HG02642 (cell line): ENCODE measurements at regions not wholly inside any gene's neighbourhood (a gene's known extent, or its start where the extent isn't known, plus 50 kb on each side); places are given as distances from the start of the nearest gene placed in this dataset.

Experiments used
- ATAC-seq: cut with Tn5 transposase; IDR thresholded peaks from one replicate; pipeline ENCODE4 v1.9.1; 2021; ENCODE audit warnings: mild to moderate bottlenecking; ENCODE audit not compliant: unreplicated experiment, poor library complexity

GRCh38 chr2:204175552-204176271 is 239.1 kb downstream of the ICOS start:
- no peak for ATAC-seq

- ATAC-seq = no peak
Measured at GRCh38 chr2:204176306-204176705, 239.7 kb downstream of the ICOS start.

DNA sequence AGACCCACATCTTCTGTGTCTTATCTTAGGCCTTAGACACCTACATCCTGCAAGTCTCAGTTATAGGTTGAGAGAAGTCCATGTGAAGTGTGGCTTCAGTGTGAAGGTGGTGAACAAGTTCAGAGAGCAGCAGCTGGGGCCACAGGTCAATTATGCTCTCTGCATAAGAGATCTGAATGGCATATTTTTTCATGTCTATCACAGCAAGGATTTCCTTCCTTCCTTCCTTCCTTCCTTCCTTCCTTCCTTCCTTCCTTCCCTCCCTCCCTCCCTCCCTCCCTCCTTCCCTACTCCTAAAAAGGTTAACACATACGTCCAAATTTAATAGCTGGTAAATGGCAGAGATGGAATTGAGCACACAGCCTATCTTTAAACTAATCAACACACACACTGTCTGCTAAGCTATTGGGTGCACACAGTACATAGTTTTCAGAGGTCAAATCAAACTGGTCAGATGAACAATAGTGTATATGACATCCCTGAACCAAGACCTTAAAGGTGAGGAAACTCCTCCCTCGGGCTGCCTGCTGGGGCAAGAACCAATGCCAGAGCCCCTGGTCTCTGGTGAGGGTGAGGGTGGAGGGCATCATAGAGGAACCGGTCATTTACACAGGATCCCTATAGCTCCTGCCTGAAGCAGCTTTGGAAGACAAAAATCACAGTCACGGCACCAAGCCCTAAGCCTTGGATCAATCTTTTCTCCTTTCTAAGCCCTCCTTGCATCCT is 240.9 kb downstream of the ICOS start:
- ATAC-seq = peak; percentile 21

DNA sequence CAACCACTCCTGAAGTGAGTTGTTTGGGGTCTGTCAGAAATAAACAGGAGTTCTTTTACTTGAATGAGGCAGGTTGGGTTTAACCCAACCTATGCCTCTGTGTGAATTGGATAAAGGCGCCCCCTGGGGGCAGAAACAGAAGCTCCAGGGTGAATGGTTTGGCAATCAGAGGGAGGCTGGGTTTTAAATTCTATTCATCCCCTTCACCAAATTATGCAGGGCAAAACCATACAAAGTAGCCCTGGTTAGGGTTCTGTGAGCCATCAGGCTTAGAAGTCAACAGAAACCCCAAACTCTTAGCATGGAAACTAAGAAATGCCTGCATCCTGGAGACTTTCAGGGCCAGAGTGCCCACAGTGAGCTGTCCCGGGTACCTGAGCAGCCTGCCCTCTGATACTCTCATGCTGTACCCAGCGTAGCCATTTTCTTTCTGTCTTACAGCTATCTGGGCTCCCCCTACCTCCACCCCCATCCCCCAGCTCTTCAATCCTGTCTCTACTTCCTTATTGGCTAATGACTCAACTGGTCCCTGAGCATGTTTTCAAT is 241.5 kb downstream of the ICOS start:
- ATAC-seq = peak; percentile 87

GRCh38 chr2:204180649-204181048 is 244.1 kb downstream of the ICOS start:
- no peak for ATAC-seq

DNA sequence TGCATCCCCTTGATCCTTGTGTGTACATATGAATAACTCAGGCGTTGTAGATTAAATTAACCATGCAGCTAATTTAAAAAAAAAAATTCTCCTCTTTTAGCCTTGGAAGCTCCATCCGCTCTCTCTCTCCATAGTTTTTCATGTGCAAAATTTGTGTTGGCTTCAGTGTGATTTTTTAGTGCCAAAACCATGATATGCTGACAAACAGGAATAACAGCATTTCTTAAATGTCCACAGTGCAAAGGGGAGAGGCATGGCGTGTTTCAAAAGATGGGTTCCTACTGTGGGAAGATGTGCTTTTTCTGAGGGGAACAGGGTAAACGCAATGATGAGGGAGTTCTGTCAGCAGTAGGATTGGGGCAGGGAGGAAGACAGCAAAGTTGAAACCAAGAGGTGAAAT is 247.0 kb downstream of the ICOS start:
- ATAC-seq = no peak

GRCh38 chr2:204184226-204184625 is 247.7 kb downstream of the ICOS start:
- no peak for ATAC-seq

DNA sequence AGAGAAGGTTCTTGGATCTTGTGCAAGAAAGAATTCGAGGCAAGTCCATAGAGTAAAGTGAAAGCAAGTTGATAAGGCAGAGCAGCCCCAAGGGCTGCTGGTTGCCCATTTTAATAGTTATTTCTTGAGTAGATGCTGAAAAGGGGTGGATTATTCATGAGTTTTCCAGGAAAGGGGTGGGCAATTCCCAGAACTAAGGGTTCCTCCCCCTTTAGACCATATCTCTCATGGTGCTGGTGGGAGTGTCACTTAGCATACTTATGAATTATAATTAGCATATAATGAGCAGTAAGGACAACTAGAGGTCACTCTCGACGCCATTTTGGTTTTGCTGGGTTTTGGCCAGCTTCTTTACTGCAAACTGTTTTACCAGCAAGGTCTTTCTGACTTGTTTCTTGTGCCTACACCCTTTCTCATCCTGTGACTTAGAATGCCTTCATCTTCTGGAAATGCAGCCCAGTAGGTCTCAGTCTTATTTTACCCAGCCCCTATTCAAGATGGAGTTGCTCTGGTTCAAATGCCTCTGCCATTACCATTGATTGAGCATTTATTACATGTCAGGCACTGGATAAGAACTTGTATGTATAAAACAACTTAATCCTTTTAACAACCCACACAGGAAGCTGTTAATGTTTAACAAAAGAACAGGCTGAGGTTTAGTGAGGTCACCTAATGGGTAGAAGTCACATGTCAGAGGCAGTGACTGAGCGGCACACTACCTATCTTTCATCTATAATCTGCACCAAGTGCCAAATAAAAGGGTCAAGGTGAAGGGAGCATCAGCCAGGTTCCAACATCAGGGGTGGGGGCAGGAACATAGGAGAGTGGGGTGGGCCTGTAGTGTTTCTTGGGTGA is 250.9 kb downstream of the ICOS start:
- ATAC-seq = no peak

- ATAC-seq = no peak
Measured at GRCh38 chr2:204191574-204191973, 255.0 kb downstream of the ICOS start.

DNA sequence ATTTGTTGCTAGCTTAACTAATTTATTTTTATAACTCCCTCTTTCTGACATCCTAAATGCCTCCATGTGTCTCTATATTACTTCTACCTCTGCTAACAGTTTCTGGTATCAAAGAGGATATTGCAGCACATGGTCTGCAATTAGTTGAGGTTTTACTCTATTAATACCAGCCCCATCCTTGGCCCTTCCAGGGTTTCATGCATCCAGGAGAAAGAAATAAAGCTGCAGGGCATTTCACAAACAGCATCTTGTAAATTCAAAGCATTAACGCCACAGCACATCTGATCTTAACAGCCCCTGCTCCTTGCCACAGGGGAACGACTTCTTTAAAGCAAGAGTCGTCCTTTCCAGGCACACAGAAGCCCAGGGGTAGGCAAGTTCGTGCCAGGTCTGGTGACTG is 258.9 kb downstream of the ICOS start:
- ATAC-seq = no peak

- ATAC-seq = no peak
Measured at GRCh38 chr2:204197336-204198005, 260.9 kb downstream of the ICOS start.

- no peak for ATAC-seq
Measured at GRCh38 chr2:204199357-204199756, 262.8 kb downstream of the ICOS start.

- ATAC-seq = no peak
Measured at GRCh38 chr2:204201507-204201906, 264.9 kb downstream of the ICOS start.

GRCh38 chr2:204202253-204202652 is 265.7 kb downstream of the ICOS start:
- ATAC-seq = no peak

DNA sequence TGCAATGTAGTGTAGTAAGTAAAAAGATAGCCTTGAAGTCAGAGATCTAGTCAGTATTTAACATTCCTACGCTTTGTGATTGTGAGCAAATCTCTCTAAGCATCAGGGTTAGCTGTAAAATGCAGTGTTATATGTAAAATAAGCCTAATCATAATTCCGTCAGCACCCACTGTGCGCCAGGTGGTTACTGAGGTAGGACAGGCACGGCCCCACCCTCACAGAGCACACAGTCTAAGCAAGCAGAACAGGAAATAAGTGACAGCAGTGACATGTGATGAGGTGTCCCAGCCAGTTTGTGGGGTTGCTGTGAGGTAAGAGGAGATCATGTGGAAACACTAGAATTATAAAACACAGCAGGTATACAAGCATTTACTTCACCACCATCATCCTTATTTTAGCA is 267.1 kb downstream of the ICOS start:
- ATAC-seq = no peak

DNA sequence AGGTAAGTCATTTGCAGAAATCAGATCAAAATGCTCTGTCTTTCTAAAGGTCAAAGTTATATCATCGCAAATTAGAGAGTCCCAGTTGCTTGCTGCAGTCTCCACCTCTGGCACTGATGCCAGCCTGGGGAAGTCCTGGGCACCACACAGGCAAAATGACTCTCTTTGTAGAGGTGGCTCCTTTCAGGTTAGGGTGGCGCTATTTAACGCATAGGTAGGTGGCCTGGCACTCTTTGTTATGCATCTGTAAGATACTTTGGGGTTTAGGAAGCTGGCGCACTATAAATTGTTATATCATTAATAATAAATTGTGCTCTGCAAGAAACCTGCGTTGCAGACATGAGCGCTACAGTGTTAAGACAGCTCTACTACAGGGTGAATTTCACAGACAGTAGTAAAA is 268.5 kb downstream of the ICOS start:
- ATAC-seq = no peak

GRCh38 chr2:204205538-204205937 is 269.0 kb downstream of the ICOS start:
- no peak for ATAC-seq

DNA sequence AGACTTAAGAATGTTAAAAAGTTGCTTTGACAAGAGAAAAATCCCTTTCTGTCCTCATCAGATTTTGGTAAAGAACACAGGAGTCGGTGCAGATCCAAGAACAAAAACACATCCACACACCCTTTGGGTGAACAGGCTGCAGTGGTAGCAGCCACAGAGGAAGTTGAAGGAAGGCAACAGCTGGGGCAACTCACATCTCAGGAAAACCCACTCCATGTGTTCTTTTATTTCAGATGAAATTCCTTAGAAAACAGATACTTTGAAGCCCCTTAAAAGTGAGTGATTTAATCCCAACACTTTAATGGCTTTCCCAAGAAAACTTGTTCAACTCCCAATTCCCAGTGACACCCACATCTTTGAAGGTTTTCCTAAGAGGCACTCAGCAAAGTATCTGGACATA is 271.3 kb downstream of the ICOS start:
- no peak for ATAC-seq

DNA sequence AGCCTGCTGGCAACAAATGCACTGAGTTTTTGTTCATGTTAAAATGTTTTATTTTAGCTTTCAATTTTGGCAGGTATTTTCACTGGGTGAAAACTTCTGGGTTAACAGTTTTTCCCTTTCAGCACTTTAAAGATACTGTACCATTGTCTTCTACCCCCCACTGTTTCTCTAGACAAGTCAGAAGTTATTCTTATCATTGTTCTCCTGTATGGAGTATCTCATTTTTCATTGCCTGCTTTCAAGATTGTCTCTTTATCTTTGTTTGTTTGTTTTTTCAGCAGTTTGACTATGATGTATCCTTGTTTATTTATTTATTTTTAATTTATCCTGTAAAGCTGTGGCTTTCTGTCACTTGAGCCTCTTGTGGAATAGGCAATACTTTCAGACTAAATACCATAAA is 277.0 kb downstream of the ICOS start:
- no peak for ATAC-seq

- ATAC-seq = no peak
Measured at GRCh38 chr2:204218040-204218439, 281.5 kb downstream of the ICOS start.
